ENCODE measurements at regions not wholly inside any gene's neighbourhood (a gene's known extent, or its start where the extent isn't known, plus 50 kb on each side); places are given as distances from the start of the nearest gene placed in this dataset.
"Not testable (repeated sequence)": the region's sequence is repeated elsewhere in the genome, so short reads cannot be mapped to it uniquely, and the experiment has no call there.

DNA sequence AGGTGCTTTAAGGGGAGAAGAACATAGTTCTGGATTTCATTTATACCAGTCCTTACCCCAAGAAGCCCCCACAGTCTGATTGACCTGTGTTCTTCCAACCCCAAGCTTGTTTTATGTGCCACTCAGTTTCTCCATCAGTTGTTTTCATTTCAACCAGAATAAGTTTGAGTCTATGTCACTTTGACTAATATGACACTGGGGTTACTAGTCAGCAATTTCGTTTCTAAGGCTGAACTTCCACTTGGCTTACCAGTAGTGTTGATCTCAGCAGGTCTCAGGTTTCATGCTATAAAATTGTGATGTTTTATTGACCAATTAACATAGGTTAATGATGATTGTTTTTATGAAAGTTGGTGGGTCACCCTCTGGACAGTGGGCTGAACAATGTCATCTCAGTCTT lies 84.8 kb downstream of the TRIM43 start:
- TF ChIP-seq, protein P1, sequence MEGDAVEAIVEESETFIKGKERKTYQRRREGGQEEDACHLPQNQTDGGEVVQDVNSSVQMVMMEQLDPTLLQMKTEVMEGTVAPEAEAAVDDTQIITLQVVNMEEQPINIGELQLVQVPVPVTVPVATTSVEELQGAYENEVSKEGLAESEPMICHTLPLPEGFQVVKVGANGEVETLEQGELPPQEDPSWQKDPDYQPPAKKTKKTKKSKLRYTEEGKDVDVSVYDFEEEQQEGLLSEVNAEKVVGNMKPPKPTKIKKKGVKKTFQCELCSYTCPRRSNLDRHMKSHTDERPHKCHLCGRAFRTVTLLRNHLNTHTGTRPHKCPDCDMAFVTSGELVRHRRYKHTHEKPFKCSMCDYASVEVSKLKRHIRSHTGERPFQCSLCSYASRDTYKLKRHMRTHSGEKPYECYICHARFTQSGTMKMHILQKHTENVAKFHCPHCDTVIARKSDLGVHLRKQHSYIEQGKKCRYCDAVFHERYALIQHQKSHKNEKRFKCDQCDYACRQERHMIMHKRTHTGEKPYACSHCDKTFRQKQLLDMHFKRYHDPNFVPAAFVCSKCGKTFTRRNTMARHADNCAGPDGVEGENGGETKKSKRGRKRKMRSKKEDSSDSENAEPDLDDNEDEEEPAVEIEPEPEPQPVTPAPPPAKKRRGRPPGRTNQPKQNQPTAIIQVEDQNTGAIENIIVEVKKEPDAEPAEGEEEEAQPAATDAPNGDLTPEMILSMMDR (IDR thresholded peaks at IDR 0.05), result not testable (repeated sequence)
- not testable (repeated sequence) for TF ChIP-seq EZH2 (IDR thresholded peaks at IDR 0.05; ENCODE audit: borderline replicate concordance, insufficient read depth, low read depth, low read length, poor library complexity, severe bottlenecking)
